HUDEP-2 (cell line): ENCODE measurements at regions not wholly inside any gene's neighbourhood (a gene's known extent, or its start where the extent isn't known, plus 50 kb on each side); places are given as distances from the start of the nearest gene placed in this dataset.
A peak's percentile ranks its signal among the peaks of the same experiment; 100 is the strongest.
"Not testable (repeated sequence)": the region's sequence is repeated elsewhere in the genome, so short reads cannot be mapped to it uniquely, and the experiment has no call there.

ENCODE experiments used
- DNase-seq, 76 experiments: peaks; one replicate each; lab custom pipeline; 2025; ENCODE audit not compliant: unreplicated experiment in 76 of 76; lab: John Stamatoyannopoulos, UW

- DNase-seq: no peak
Measured at GRCh38 chr5:82959466-82959865, 117.7 kb downstream of the TMEM167A start.

GRCh38 chr5:82956600-82956999 lies 120.6 kb downstream of the TMEM167A start:
- no peak for DNase-seq

GRCh38 chr5:82952326-82952725 lies 124.9 kb downstream of the TMEM167A start:
- DNase-seq: no peak

- not testable (repeated sequence) for DNase-seq
Measured at GRCh38 chr5:82944267-82944666, 132.9 kb downstream of the TMEM167A start.

- DNase-seq: no peak
Measured at GRCh38 chr5:82942083-82942881, 134.9 kb downstream of the TMEM167A start.

GRCh38 chr5:82938901-82939725 lies 138.1 kb downstream of the TMEM167A start:
- no peak for DNase-seq

GRCh38 chr5:82932473-82933220 lies 144.5 kb downstream of the TMEM167A start:
- not testable (repeated sequence) for DNase-seq

GRCh38 chr5:82931110-82931509 lies 146.1 kb downstream of the TMEM167A start:
- DNase-seq: no peak

- no peak for DNase-seq
Measured at GRCh38 chr5:82925061-82925411, 152.2 kb downstream of the TMEM167A start.

GRCh38 chr5:82924226-82925060 lies 152.8 kb downstream of the TMEM167A start:
- DNase-seq: no peak

- no peak for DNase-seq
Measured at GRCh38 chr5:82922086-82922734, 155.0 kb downstream of the TMEM167A start.

- DNase-seq: no peak
Measured at GRCh38 chr5:82918311-82919031, 158.7 kb downstream of the TMEM167A start.

- DNase-seq: no peak
Measured at GRCh38 chr5:82917584-82917983, 159.6 kb downstream of the TMEM167A start.

- no peak for DNase-seq
Measured at GRCh38 chr5:82913971-82914370, 163.2 kb downstream of the TMEM167A start.

- no peak for DNase-seq
Measured at GRCh38 chr5:82912462-82912861, 164.7 kb downstream of the TMEM167A start.

- peak in 1 of 76 experiments; percentile 1 for DNase-seq
Measured at GRCh38 chr5:82911910-82912309, 165.3 kb downstream of the TMEM167A start.

GRCh38 chr5:82910905-82911304 lies 166.3 kb downstream of the TMEM167A start:
- no peak for DNase-seq

GRCh38 chr5:82910491-82910890 lies 166.7 kb downstream of the TMEM167A start:
- DNase-seq: no peak

GRCh38 chr5:82909771-82910170 lies 167.4 kb downstream of the TMEM167A start:
- no peak for DNase-seq
